Upper lobe of left lung (tissue), 4 donors: ENCODE measurements at regions not wholly inside any gene's neighbourhood (a gene's known extent, or its start where the extent isn't known, plus 50 kb on each side); places are given as distances from the start of the nearest gene placed in this dataset.

ENCODE experiments used
- CTCF ChIP-seq, 6 experiments: fragments of 450-650 bp in 4 of 6; fragments of 200-600 bp in 2 of 6; sonication (generic) in 2 of 6; IDR thresholded peaks; one replicate each; pipeline ENCODE4 v1.5.1; 2016 to 2019; ENCODE audit warnings: antibody characterized with exemption in 6 of 6
- EP300 ChIP-seq, 4 donors: sonication (generic); formaldehyde crosslinking; IDR thresholded peaks; one replicate each; pipeline ENCODE4 v1.5.1; 2017; ENCODE audit warnings: antibody characterized with exemption in 4 of 4, control low read depth in 2 of 4
- POLR2A ChIP-seq, 4 donors: fragments of 450-650 bp; IDR thresholded peaks; one replicate each; pipeline ENCODE4 v1.5.1; 2016 to 2017; ENCODE audit warnings: antibody characterized with exemption in 4 of 4, mild to moderate bottlenecking in 2 of 4
- POLR2AphosphoS5 ChIP-seq, 2 donors: sonication (generic); formaldehyde crosslinking; IDR thresholded peaks; one replicate each; pipeline ENCODE4 v1.5.1; 2017; ENCODE audit warnings: antibody characterized with exemption in 2 of 2

DNA sequence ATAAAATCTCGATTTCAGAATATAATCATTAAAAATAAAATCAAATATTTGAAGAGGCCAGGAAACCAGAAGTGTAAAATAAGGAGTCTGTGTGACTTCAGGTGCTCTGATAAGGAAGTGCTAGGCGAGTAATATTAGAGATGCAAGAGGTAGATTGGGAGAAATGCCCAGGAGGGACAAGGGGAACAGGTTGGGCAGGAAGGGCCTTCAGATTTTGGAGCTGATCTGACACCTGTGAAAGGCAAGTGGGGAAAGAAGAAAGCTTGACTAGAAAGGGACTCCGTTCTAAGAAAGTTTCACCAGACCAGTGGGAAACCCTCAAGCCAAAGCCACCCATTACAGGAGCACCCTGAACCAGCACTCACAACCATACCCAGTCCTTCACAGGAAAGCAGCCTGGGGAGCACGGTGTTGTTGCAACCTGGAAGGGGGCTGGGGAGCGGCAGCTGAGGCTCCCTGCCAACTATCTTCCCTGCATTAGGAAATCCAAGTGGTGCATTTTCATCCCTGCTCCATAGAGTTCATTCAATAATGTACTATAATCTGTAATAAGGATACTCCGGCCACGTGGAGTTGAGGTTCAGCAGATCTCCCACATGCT, 57.5 kb upstream of the GREB1L start:
- no peak for TF ChIP-seq CTCF (IDR thresholded peaks at IDR 0.05)
- no peak for TF ChIP-seq POLR2A (IDR thresholded peaks at IDR 0.05)
- TF ChIP-seq POLR2AphosphoS5 (IDR thresholded peaks at IDR 0.05) = no peak
- TF ChIP-seq EP300 (IDR thresholded peaks at IDR 0.05) = no peak
